IMR-90 (cell line): ENCODE measurements at regions not wholly inside any gene's neighbourhood (a gene's known extent, or its start where the extent isn't known, plus 50 kb on each side); places are given as distances from the start of the nearest gene placed in this dataset.

ENCODE experiments used
- ATAC-seq: fragments of 200-7000 bp; cut with Tn5 transposase; 2 replicates; pipeline ENCODE4 v1.9.1; 2020; ENCODE audit warnings: low read depth, mild to moderate bottlenecking, moderate library complexity
- BruUV-seq: library from RNA; stranded (reverse); fragments of 400-500 nt; replicated peaks from 2 replicates; lab custom pipeline; 2021; lab: Mats Ljungman, UMichigan
- CTCF ChIA-PET: fragments of 300-600 bp; formaldehyde crosslinking; extraction: SDS; loops from one replicate; lab custom pipeline; 2021; ENCODE audit warnings: antibody characterized with exemption; lab: Yijun Ruan, JAX
- POLR2A ChIA-PET: fragments of 300-600 bp; sonication (Branson Sonifier 250); formaldehyde crosslinking; loops from one replicate; lab custom pipeline; 2022; ENCODE audit warnings: antibody characterized with exemption; ENCODE audit not compliant: unreplicated experiment; lab: Charles Lee
- DNase-seq: peaks from one replicate; pipeline ENCODE4 v3.0.0; 2013
- H2AFZ ChIP-seq: replicated peaks from 2 replicates; pipeline ENCODE3; 2013; ENCODE audit warnings: low read length, mild to moderate bottlenecking; ENCODE audit not compliant: poor library complexity
- H2AK5ac ChIP-seq: 2 replicates; pipeline ENCODE4 v1.6.1; 2013; ENCODE audit warnings: low read depth, low read length, inconsistent platforms
- H2AK9ac ChIP-seq: replicated peaks from 2 replicates; pipeline ENCODE3; 2013; ENCODE audit warnings: mild to moderate bottlenecking, low read depth, low read length, moderate library complexity; ENCODE audit not compliant: poor library complexity
- H2BK120ac ChIP-seq: 2 replicates; pipeline ENCODE4 v1.6.1; 2013; ENCODE audit warnings: low read depth, low read length, inconsistent platforms
- H2BK15ac ChIP-seq: 3 replicates; pipeline ENCODE4 v1.6.1; 2013; ENCODE audit warnings: low read depth, low read length, inconsistent platforms
- H2BK20ac ChIP-seq: 2 replicates; pipeline ENCODE4 v1.6.1; 2013; ENCODE audit warnings: low read depth, mild to moderate bottlenecking, inconsistent platforms, low read length, moderate library complexity
- H2BK5ac ChIP-seq: 2 replicates; pipeline ENCODE4 v1.6.1; 2013; ENCODE audit warnings: mild to moderate bottlenecking, low read depth, low read length, inconsistent platforms; ENCODE audit not compliant: poor library complexity, severe bottlenecking
- H3K14ac ChIP-seq: replicated peaks from 2 replicates; pipeline ENCODE4 v1.6.1; 2013; ENCODE audit warnings: low read depth, low read length, inconsistent platforms
- H3K18ac ChIP-seq: 2 replicates; pipeline ENCODE4 v1.6.1; 2013; ENCODE audit warnings: low read depth, low read length, control low read depth
- H3K23ac ChIP-seq: 2 replicates; pipeline ENCODE4 v1.6.1; 2013; ENCODE audit warnings: low read depth, low read length, inconsistent platforms
- H3K27ac ChIP-seq: 2 replicates; pipeline ENCODE4 v1.5.1; 2013; ENCODE audit warnings: mild to moderate bottlenecking, control low read depth, low read length; ENCODE audit not compliant: insufficient read depth
- H3K27me3 ChIP-seq: 2 replicates; pipeline ENCODE4 v1.6.1; 2013; ENCODE audit warnings: low read length; ENCODE audit not compliant: control insufficient read depth, insufficient read depth
- H3K36me3 ChIP-seq: 2 replicates; pipeline ENCODE4 v1.6.1; 2013; ENCODE audit warnings: low read length, mixed read lengths; ENCODE audit not compliant: control insufficient read depth, insufficient read depth
- H3K4ac ChIP-seq: 2 replicates; pipeline ENCODE4 v1.6.1; 2013; ENCODE audit warnings: low read depth, low read length, inconsistent platforms
- H3K4me1 ChIP-seq: 2 replicates; pipeline ENCODE4 v1.6.1; 2013; ENCODE audit warnings: low read length, mixed read lengths; ENCODE audit not compliant: control insufficient read depth, insufficient read depth
- H3K4me2 ChIP-seq: 2 replicates; pipeline ENCODE4 v1.6.1; 2013; ENCODE audit warnings: low read depth, mild to moderate bottlenecking, control low read depth, low read length, moderate library complexity
- H3K4me3 ChIP-seq: 2 replicates; pipeline ENCODE4 v1.5.1; 2013; ENCODE audit warnings: low read depth, mild to moderate bottlenecking, control low read depth, low read length, moderate library complexity; ENCODE audit not compliant: insufficient read depth
- H3K56ac ChIP-seq: 2 replicates; pipeline ENCODE4 v1.6.1; 2013; ENCODE audit warnings: low read length, inconsistent platforms; ENCODE audit not compliant: insufficient read depth; ENCODE audit errors: extremely low read depth
- H3K79me1 ChIP-seq, 2 experiments: 2 replicates each; pipeline ENCODE4 v1.6.1; 2013; ENCODE audit warnings: low read length in 2 of 2, inconsistent platforms in 1 of 2, low read depth in 1 of 2
- H3K9ac ChIP-seq: 2 replicates; pipeline ENCODE4 v1.6.1; 2013; ENCODE audit warnings: low read depth, low read length, control low read depth
- H3K9me1 ChIP-seq: 2 replicates; pipeline ENCODE4 v1.6.1; 2013; ENCODE audit warnings: low read length, inconsistent platforms; ENCODE audit not compliant: insufficient read depth
- H3K9me3 ChIP-seq: 2 replicates; pipeline ENCODE4 v1.6.1; 2013; ENCODE audit warnings: low read length; ENCODE audit not compliant: control insufficient read depth, insufficient read depth
- H4K20me1 ChIP-seq: 2 replicates; pipeline ENCODE4 v1.6.1; 2013; ENCODE audit warnings: low read length, inconsistent platforms; ENCODE audit not compliant: insufficient read depth
- H4K5ac ChIP-seq: 2 replicates; pipeline ENCODE4 v1.6.1; 2013; ENCODE audit warnings: mild to moderate bottlenecking, low read depth, low read length, control low read depth
- H4K8ac ChIP-seq, 2 experiments: 2 replicates each; pipeline ENCODE4 v1.6.1; 2013; ENCODE audit warnings: low read depth in 2 of 2, low read length in 2 of 2, control low read depth in 1 of 2, inconsistent platforms in 1 of 2
- H4K91ac ChIP-seq: 2 replicates; pipeline ENCODE4 v1.6.1; 2013; ENCODE audit warnings: low read depth, low read length, inconsistent platforms; ENCODE audit not compliant: insufficient read depth
- BHLHE40 ChIP-seq: fragments of 150-350 bp; IDR thresholded peaks from 2 replicates; pipeline ENCODE4 v1.6.1; 2016; ENCODE audit warnings: mild to moderate bottlenecking, low read depth, low read length
- CEBPB ChIP-seq: IDR thresholded peaks from 2 replicates; pipeline ENCODE4 v1.6.1; 2012; ENCODE audit warnings: low read depth, low read length, improper control_type of control experiment
- CHD1 ChIP-seq: IDR thresholded peaks from 2 replicates; pipeline ENCODE4 v1.6.1; 2012; ENCODE audit warnings: low read depth, low read length, improper control_type of control experiment
- FOS ChIP-seq: fragments of 150-350 bp; IDR thresholded peaks from 2 replicates; pipeline ENCODE4 v1.6.1; 2016; ENCODE audit warnings: low read depth, low read length
- MAFK ChIP-seq: IDR thresholded peaks from 2 replicates; pipeline ENCODE4 v1.6.1; 2012; ENCODE audit warnings: low read depth, low read length, improper control_type of control experiment
- MAZ ChIP-seq: IDR thresholded peaks from 2 replicates; pipeline ENCODE4 v1.6.1; 2012; ENCODE audit warnings: low read depth, mild to moderate bottlenecking, low read length, improper control_type of control experiment, moderate library complexity, borderline replicate concordance
- MXI1 ChIP-seq: IDR thresholded peaks from 2 replicates; pipeline ENCODE4 v1.6.1; 2012; ENCODE audit warnings: low read depth, mild to moderate bottlenecking, low read length, moderate library complexity, borderline replicate concordance
- NFE2L2 ChIP-seq: fragments of 150-350 bp; IDR thresholded peaks from 2 replicates; pipeline ENCODE4 v1.6.1; 2016; ENCODE audit warnings: low read depth, mild to moderate bottlenecking, low read length
- POLR2A ChIP-seq: IDR thresholded peaks from 2 replicates; pipeline ENCODE4 v1.6.1; 2012; ENCODE audit warnings: mild to moderate bottlenecking, low read depth, low read length
- RAD21 ChIP-seq: IDR thresholded peaks from 2 replicates; pipeline ENCODE4 v1.6.1; 2012; ENCODE audit warnings: low read length, improper control_type of control experiment
- RCOR1 ChIP-seq: IDR thresholded peaks from 2 replicates; pipeline ENCODE4 v1.6.1; 2012; ENCODE audit warnings: mild to moderate bottlenecking, low read length, improper control_type of control experiment; ENCODE audit not compliant: insufficient replicate concordance
- RFX5 ChIP-seq: IDR thresholded peaks from 2 replicates; pipeline ENCODE4 v1.8.0; 2012; ENCODE audit warnings: low read depth, mild to moderate bottlenecking, low read length, moderate library complexity
- SMC3 ChIP-seq: fragments of 150-350 bp; IDR thresholded peaks from 2 replicates; pipeline ENCODE4 v1.6.1; 2016; ENCODE audit warnings: low read depth, mild to moderate bottlenecking, antibody characterized with exemption, low read length, moderate library complexity
- WGBS, 2 experiments: methylation state at CpG; one replicate each; pipeline versions ENCODE4 v1.1.5 to v1.1.7; 2013; ENCODE audit warnings: missing lambda C conversion rate in 2 of 2; ENCODE audit not compliant: insufficient read length in 1 of 2; ENCODE audit errors: extremely low coverage in 2 of 2; 5-methylcytosine and 5-hydroxymethylcytosine counted together
- dilution Hi-C: fragments of 300-500 bp; cut with HindIII; formaldehyde crosslinking; loops from one replicate; pipeline ENCODE4 v1.14.3; 2018; ENCODE audit warnings: low sequenced_read_pairs; ENCODE audit not compliant: unreplicated experiment
- in situ Hi-C: fragments of 300-500 bp; cut with MboI; formaldehyde crosslinking; loops from 3 replicates; pipeline ENCODE4 v1.14.3; 2019; ENCODE audit warnings: low sequenced_read_pairs, inconsistent platforms, mixed read lengths
- intact Hi-C: fragments of 100-400 bp; cut with micrococcal nuclease; formaldehyde crosslinking; loops from 2 replicates; pipeline ENCODE4 v1.10.0; 2022
- TF ChIP-seq, protein P1 (sequence below): fragments of 150-350 bp; IDR thresholded peaks from 2 replicates; pipeline ENCODE4 v1.6.1; 2016; ENCODE audit warnings: low read depth, mild to moderate bottlenecking, low read length, moderate library complexity, borderline replicate concordance
- TF ChIP-seq, protein P2 (sequence below): conservative IDR thresholded peaks from 2 replicates; pipeline ENCODE4 v1.5.1; 2012; ENCODE audit warnings: mild to moderate bottlenecking, low read depth, low read length, improper control_type of control experiment
- TF ChIP-seq, protein P3 (sequence below): fragments of 150-350 bp; IDR thresholded peaks from 2 replicates; pipeline ENCODE4 v1.6.1; 2017; ENCODE audit warnings: mild to moderate bottlenecking, antibody characterized with exemption, low read length, low read depth

DNA sequence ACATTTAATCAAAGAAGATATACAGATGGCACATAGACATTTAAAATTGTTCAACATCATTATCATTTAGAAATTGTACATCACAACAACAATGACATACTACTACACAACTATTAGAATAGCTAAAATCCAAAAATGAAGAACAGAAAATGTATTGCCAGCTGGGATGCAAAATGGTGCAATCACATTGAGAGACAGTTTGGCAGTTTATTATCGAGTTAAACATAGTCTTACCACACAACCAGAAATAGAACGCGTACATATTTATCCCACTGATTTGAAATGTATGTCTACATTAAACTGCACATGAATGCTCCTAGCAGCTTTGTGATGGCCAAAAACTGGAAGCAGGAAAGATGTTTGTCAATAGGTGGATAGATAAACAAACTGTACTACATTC, 791.5 kb upstream of the MGAT4C start:
- H3K79me1 ChIP-seq, result no peaks in the 10 kb centered on the region
- intact Hi-C loops, result no loop called here
- no peak overlapping the region for H3K18ac ChIP-seq
- H3K23ac ChIP-seq, result no peak overlapping the region
- no peak overlapping the region for H3K14ac ChIP-seq
- no peaks in the 10 kb centered on the region for H3K9me3 ChIP-seq
- H3K27ac ChIP-seq, result no peak overlapping the region
- H2AK5ac ChIP-seq, result no peak overlapping the region
- H3K56ac ChIP-seq, result no peak overlapping the region
- H3K4ac ChIP-seq, result no peak overlapping the region
- H3K4me1 ChIP-seq, result no peaks in the 10 kb centered on the region
- H2BK120ac ChIP-seq, result no peak overlapping the region
- BruUV-seq, result no TSS peak
- H4K20me1 ChIP-seq, result no peaks in the 10 kb centered on the region
- TF ChIP-seq, protein P1, sequence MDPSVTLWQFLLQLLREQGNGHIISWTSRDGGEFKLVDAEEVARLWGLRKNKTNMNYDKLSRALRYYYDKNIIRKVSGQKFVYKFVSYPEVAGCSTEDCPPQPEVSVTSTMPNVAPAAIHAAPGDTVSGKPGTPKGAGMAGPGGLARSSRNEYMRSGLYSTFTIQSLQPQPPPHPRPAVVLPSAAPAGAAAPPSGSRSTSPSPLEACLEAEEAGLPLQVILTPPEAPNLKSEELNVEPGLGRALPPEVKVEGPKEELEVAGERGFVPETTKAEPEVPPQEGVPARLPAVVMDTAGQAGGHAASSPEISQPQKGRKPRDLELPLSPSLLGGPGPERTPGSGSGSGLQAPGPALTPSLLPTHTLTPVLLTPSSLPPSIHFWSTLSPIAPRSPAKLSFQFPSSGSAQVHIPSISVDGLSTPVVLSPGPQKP, result no peak
- TF ChIP-seq NFE2L2 (no peak), POLR2A (no peak), CEBPB (no peak), MXI1 (no peak), RAD21 (no peak), MAZ (no peak), FOS (no peak), SMC3 (no peak), CHD1 (no peak), RCOR1 (no peak), RFX5 (no peak), MAFK (no peak), BHLHE40 (no peak)
- TF ChIP-seq, protein P2, sequence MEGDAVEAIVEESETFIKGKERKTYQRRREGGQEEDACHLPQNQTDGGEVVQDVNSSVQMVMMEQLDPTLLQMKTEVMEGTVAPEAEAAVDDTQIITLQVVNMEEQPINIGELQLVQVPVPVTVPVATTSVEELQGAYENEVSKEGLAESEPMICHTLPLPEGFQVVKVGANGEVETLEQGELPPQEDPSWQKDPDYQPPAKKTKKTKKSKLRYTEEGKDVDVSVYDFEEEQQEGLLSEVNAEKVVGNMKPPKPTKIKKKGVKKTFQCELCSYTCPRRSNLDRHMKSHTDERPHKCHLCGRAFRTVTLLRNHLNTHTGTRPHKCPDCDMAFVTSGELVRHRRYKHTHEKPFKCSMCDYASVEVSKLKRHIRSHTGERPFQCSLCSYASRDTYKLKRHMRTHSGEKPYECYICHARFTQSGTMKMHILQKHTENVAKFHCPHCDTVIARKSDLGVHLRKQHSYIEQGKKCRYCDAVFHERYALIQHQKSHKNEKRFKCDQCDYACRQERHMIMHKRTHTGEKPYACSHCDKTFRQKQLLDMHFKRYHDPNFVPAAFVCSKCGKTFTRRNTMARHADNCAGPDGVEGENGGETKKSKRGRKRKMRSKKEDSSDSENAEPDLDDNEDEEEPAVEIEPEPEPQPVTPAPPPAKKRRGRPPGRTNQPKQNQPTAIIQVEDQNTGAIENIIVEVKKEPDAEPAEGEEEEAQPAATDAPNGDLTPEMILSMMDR, result no peak
- TF ChIP-seq, protein P3, sequence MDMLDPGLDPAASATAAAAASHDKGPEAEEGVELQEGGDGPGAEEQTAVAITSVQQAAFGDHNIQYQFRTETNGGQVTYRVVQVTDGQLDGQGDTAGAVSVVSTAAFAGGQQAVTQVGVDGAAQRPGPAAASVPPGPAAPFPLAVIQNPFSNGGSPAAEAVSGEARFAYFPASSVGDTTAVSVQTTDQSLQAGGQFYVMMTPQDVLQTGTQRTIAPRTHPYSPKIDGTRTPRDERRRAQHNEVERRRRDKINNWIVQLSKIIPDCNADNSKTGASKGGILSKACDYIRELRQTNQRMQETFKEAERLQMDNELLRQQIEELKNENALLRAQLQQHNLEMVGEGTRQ, result no peak
- H3K9me1 ChIP-seq, result no peaks in the 10 kb centered on the region
- ATAC-seq (no peak), DNase-seq (no peak)
- no peak overlapping the region for H2AFZ ChIP-seq
- no peak overlapping the region for H3K9ac ChIP-seq
- POLR2A ChIA-PET, result no interaction called here
- H4K5ac ChIP-seq, result no peak overlapping the region
- H2BK5ac ChIP-seq, result no peak overlapping the region
- no peak overlapping the region for H2BK20ac ChIP-seq
- H4K8ac ChIP-seq, result no peak overlapping the region
- no peak overlapping the region for H4K91ac ChIP-seq
- dilution Hi-C loops, result no loop called here
- in situ Hi-C loops, result no loop called here
- CTCF ChIA-PET, result no interaction called here
- H2BK15ac ChIP-seq, result no peak overlapping the region
- H3K27me3 ChIP-seq, result no peaks in the 10 kb centered on the region
- no peaks in the 10 kb centered on the region for H3K36me3 ChIP-seq
- H3K4me3 ChIP-seq, result no peak overlapping the region
- no peak overlapping the region for H3K4me2 ChIP-seq
- no CpG with 5 or more reads among the region's 3 CpGs for WGBS, 2 experiments
- H2AK9ac ChIP-seq, result no peak overlapping the region
